ENCODE measurements at regions not wholly inside any gene's neighbourhood (a gene's known extent, or its start where the extent isn't known, plus 50 kb on each side); places are given as distances from the start of the nearest gene placed in this dataset.
"Not testable (repeated sequence)": the region's sequence is repeated elsewhere in the genome, so short reads cannot be mapped to it uniquely, and the experiment has no call there.

- no peak for DNase-seq (ENCODE audit: low read depth)
- in situ Hi-C loops (cut with HindIII; ENCODE audit: low sequenced_read_pairs) = no loop called here
Observed at GRCh38 chr5:142404046-142404477, 79.2 kb upstream of the SPRY4 start.

GRCh38 chr5:142403583-142403982 is 78.8 kb upstream of the SPRY4 start:
- in situ Hi-C loops (cut with HindIII; ENCODE audit: low sequenced_read_pairs) = no loop called here
- TF ChIP-seq CTCF (IDR thresholded peaks at IDR 0.05; ENCODE audit: low read depth, low read length, missing control alignments) = no peak
- no peak overlapping the region for H3K4me3 ChIP-seq (ENCODE audit: low read depth, low read length)
- DNase-seq (ENCODE audit: low read depth) = no peak

More at GRCh38 chr5:142404046-142404477, 79.2 kb upstream of the SPRY4 start:
- H3K4me3 ChIP-seq (ENCODE audit: low read depth, low read length) = no peak overlapping the region
- no peak for TF ChIP-seq CTCF (IDR thresholded peaks at IDR 0.05; ENCODE audit: low read depth, low read length, missing control alignments)

- in situ Hi-C loops (cut with HindIII; ENCODE audit: low sequenced_read_pairs) = no loop called here
Observed at GRCh38 chr5:142402752-142403318, 78.0 kb upstream of the SPRY4 start.

GRCh38 chr5:142400415-142400814 is 75.6 kb upstream of the SPRY4 start:
- in situ Hi-C loops (cut with HindIII; ENCODE audit: low sequenced_read_pairs) = no loop called here
- no peak overlapping the region for H3K4me3 ChIP-seq (ENCODE audit: low read depth, low read length)
- no peak for TF ChIP-seq CTCF (IDR thresholded peaks at IDR 0.05; ENCODE audit: low read depth, low read length, missing control alignments)
- DNase-seq (ENCODE audit: low read depth) = no peak

More at GRCh38 chr5:142402752-142403318, 78.0 kb upstream of the SPRY4 start:
- no peak for TF ChIP-seq CTCF (IDR thresholded peaks at IDR 0.05; ENCODE audit: low read depth, low read length, missing control alignments)
- DNase-seq (ENCODE audit: low read depth) = no peak
- no peak overlapping the region for H3K4me3 ChIP-seq (ENCODE audit: low read depth, low read length)

- DNase-seq (ENCODE audit: low read depth) = no peak
- in situ Hi-C loops (cut with HindIII; ENCODE audit: low sequenced_read_pairs) = no loop called here
- H3K4me3 ChIP-seq (ENCODE audit: low read depth, low read length) = no peak overlapping the region
- no peak for TF ChIP-seq CTCF (IDR thresholded peaks at IDR 0.05; ENCODE audit: low read depth, low read length, missing control alignments)
Observed at GRCh38 chr5:142399891-142400290, 75.1 kb upstream of the SPRY4 start.

GRCh38 chr5:142398730-142399055 is 73.9 kb upstream of the SPRY4 start:
- in situ Hi-C loops (cut with HindIII; ENCODE audit: low sequenced_read_pairs) = no loop called here
- H3K4me3 ChIP-seq (ENCODE audit: low read depth, low read length) = no peak overlapping the region
- no peak for DNase-seq (ENCODE audit: low read depth)
- TF ChIP-seq CTCF (IDR thresholded peaks at IDR 0.05; ENCODE audit: low read depth, low read length, missing control alignments) = no peak

- H3K4me3 ChIP-seq (ENCODE audit: low read depth, low read length); DNase-seq (ENCODE audit: low read depth); in situ Hi-C loops (cut with HindIII; ENCODE audit: low sequenced_read_pairs): not testable (repeated sequence)
Observed at GRCh38 chr5:142398011-142398729, 73.3 kb upstream of the SPRY4 start.
